Activated CD4-positive, alpha-beta T cell treated with anti-CD3 and anti-CD28 coated beads for 36 hours (primary cell): ENCODE measurements at regions not wholly inside any gene's neighbourhood (a gene's known extent, or its start where the extent isn't known, plus 50 kb on each side); places are given as distances from the start of the nearest gene placed in this dataset.
"Not testable (repeated sequence)": the region's sequence is repeated elsewhere in the genome, so short reads cannot be mapped to it uniquely, and the experiment has no call there.

Experiments used
- ATAC-seq: fragments of 200-7000 bp; cut with Tn5 transposase; one replicate; pipeline ENCODE4 v1.10.0; 2021; ENCODE audit warnings: mild to moderate bottlenecking, moderate library complexity
- CTCF ChIA-PET: fragments of 350-600 bp; sonication (Branson Sonifier 250); formaldehyde crosslinking; loops from one replicate; lab custom pipeline; 2021; ENCODE audit warnings: antibody characterized with exemption; lab: Charles Lee
- POLR2A ChIA-PET: fragments of 350-600 bp; sonication (Branson Sonifier 250); formaldehyde crosslinking; loops from one replicate; lab custom pipeline; 2021; ENCODE audit warnings: antibody characterized with exemption, inconsistent platforms; lab: Charles Lee
- DNase-seq: peaks from one replicate; pipeline ENCODE4 v3.0.0-alpha.2; 2020
- H3K27ac Mint-ChIP-seq: one replicate; pipeline ENCODE4 v1.8.0; 2021; ENCODE audit warnings: mixed read lengths
- H3K27me3 Mint-ChIP-seq: one replicate; pipeline ENCODE4 v1.8.0; 2021; ENCODE audit warnings: mixed read lengths
- H3K36me3 Mint-ChIP-seq: one replicate; pipeline ENCODE4 v1.8.0; 2021; ENCODE audit warnings: low read depth, mixed read lengths
- H3K4me1 Mint-ChIP-seq: one replicate; pipeline ENCODE4 v1.8.0; 2021; ENCODE audit warnings: mixed read lengths
- H3K4me3 Mint-ChIP-seq: one replicate; pipeline ENCODE4 v1.8.0; 2021; ENCODE audit warnings: mild to moderate bottlenecking, moderate library complexity, mixed read lengths
- H3K9me3 Mint-ChIP-seq: one replicate; pipeline ENCODE4 v1.8.0; 2021; ENCODE audit warnings: low read depth, mixed read lengths
- intact Hi-C, 2 experiments: fragments of 100-400 bp; cut with DNase I in 1 of 2; cut with micrococcal nuclease in 1 of 2; formaldehyde crosslinking; loops; one replicate each; pipeline versions ENCODE4 v1.14.2 to v1.15.1; 2022 to 2024; cut with DNase I, micrococcal nuclease

DNA sequence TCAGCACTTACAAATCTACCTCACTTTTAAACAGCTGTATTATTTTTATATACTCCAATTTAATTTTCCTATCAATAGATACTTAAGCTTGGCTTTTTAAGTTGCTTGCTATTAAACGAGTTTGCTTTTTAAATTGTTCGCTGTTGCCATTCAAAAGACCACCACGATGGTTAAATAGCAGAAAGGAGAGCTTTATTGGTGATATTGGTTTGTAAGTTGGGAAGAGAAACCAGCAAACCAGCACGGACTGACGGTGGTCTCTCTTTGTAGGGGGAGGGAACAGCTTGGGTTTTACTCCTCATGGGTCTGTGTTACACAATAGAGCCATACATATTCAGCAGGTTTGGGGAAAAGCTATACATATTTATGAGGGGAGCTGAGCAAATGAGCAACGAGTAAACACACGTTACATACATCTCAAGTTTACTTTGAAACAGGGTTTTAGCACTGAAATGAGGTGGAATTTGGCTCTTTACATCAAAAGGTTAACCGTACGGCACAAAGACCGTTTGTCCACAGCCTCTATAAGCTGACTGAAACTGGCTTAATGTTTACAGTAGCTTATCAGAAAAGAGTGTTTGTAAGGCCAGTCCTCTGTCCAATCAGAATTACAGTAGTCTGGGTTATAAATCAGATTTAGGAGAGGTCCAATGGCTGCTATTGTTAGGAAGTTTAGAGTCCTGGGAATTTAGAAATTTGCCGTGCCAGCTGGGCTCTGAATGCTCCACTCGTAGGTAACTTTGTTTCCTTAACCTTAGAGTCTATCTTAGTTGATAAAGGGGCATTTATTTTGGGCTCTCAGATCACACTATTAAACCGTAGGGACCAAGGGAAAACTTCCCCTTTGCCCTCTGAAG, 69.7 kb upstream of the DHRS4 start:
- ATAC-seq (no peak), DNase-seq (no peak)
- CTCF ChIA-PET = interaction anchor here (1.2 kb wide), 1 partner anchor 21 kb away, joined by 3 read pairs; no protein-coding TSS in a partner anchor
- Mint-ChIP-seq H3K27ac (no peak overlapping the region), H3K4me1 (no peaks in the 10 kb centered on the region), H3K4me3 (no peak overlapping the region), H3K9me3 (peaks cover 3% of the 10 kb centered on the region), H3K27me3 (peaks cover 7% of the 10 kb centered on the region), H3K36me3 (peaks cover 2% of the 10 kb centered on the region)
- POLR2A ChIA-PET = interaction anchor here (0.7 kb wide), 1 partner anchor 59 kb away, joined by 3 read pairs; no protein-coding TSS in a partner anchor
- intact Hi-C loops = no loop called here

DNA sequence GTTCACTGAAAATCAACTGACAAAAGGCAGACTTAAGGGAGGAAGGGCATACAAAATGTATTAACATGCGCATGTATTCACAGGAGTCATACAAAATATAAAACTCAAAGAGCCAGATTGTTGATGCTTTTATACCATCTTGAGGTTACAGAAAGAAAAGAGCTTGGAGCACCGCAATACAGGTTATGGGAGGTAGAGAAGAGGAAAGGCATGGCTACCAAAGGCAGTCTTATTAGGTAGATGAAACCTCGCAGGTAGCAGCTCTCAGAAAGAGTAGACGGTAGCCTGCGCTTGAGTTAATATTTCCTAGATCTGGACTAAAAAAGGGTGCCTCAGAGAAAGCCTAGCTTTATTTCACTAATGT, 69.0 kb upstream of the DHRS4 start:
- CTCF ChIA-PET = interaction anchor here (1.2 kb wide), 1 partner anchor 21 kb away, joined by 3 read pairs; no protein-coding TSS in a partner anchor
- DNase-seq (no peak), ATAC-seq (no peak)
- POLR2A ChIA-PET = interaction anchor here (0.7 kb wide), 1 partner anchor 58 kb away, joined by 3 read pairs; no protein-coding TSS in a partner anchor
- Mint-ChIP-seq H3K36me3 (peaks cover 2% of the 10 kb centered on the region), H3K4me3 (no peak overlapping the region), H3K9me3 (peaks cover 3% of the 10 kb centered on the region), H3K4me1 (no peaks in the 10 kb centered on the region), H3K27ac (no peak overlapping the region), H3K27me3 (peaks cover 12% of the 10 kb centered on the region)
- intact Hi-C loops = no loop called here

DNA sequence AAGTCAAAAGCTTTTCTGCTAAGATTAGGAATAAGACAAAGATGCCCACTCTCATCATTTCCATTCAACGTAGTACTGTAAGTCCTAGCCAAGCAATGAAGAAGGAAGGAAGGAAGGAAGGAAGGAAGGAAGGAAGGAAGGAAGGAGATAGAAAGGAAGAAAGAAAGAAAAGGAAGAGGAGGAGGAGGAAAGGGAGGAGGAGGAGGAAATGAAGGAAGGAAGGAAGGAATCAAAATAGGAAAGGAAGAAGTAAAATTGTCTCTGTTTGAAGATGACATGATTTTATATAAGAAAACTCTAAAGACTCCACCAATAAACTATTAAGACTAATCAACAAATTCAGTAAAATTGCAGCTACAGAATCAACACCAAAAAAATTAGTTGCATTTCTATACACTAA, 66.0 kb upstream of the DHRS4 start:
- Mint-ChIP-seq H3K36me3 (peaks cover 2% of the 10 kb centered on the region), H3K27me3 (peaks cover 13% of the 10 kb centered on the region), H3K27ac (no peak overlapping the region), H3K4me1 (no peaks in the 10 kb centered on the region), H3K9me3 (peaks cover 3% of the 10 kb centered on the region), H3K4me3 (no peak overlapping the region)
- DNase-seq (no peak), ATAC-seq (no peak)
- intact Hi-C loops = no loop called here
- ChIA-PET POLR2A (no interaction called here), CTCF (interaction anchor here (0.7 to 0.9 kb wide), 2 partner anchors 43 to 298 kb away, joined by 3 to 8 read pairs; no protein-coding TSS in a partner anchor)

DNA sequence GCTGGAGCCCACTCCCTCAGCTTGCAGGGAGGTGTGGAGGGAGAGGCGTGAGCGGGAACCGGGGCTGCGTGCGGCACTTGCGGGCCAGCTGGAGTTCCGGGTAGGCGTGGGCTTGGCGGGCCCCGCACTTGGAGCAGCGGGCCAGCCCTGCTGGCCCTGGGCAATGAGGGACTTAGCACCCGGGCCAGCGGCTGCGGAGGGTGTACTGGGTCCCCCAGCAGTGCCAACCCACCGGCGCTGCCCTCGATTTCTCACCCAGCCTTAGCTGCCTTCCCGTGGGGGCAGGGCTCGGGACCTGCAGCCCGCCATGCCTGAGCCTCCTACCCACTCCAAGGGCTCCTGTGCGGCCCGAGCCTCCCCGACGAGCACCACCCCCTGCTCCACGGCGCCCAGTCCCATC, 61.9 kb upstream of the DHRS4 start:
- DNase-seq, ATAC-seq, POLR2A ChIA-PET, H3K27ac Mint-ChIP-seq, H3K4me1 Mint-ChIP-seq, H3K9me3 Mint-ChIP-seq, H3K36me3 Mint-ChIP-seq, intact Hi-C loops, H3K4me3 Mint-ChIP-seq: not testable (repeated sequence)
- peaks cover 16% of the 10 kb centered on the region for H3K27me3 Mint-ChIP-seq
- CTCF ChIA-PET = interaction anchor here (0.5 kb wide), 1 partner anchor 19 kb away, joined by 4 read pairs; no protein-coding TSS in a partner anchor

DNA sequence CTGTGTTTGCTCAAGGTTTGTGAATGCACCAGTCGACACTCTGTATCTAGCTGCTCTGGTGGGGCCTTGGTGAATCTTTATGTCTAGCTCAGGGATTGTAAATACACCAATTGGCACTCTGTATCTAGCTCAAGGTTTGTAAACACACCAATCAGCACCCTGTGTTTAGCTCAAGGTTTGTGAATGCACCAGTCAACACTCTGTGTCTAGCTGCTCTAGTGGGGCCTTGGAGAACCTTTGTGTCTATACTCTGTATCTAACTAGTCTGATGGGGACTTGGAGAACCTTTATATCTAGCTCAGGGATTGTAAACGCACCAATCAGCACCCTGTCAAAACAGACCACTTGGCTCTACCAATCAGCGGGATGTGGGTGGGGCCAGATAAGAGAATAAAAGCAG, 61.3 kb upstream of the DHRS4 start:
- H3K4me3 Mint-ChIP-seq, H3K4me1 Mint-ChIP-seq, DNase-seq, intact Hi-C loops, H3K36me3 Mint-ChIP-seq, ATAC-seq, POLR2A ChIA-PET, H3K9me3 Mint-ChIP-seq, H3K27ac Mint-ChIP-seq: not testable (repeated sequence)
- CTCF ChIA-PET = interaction anchor here (0.5 kb wide), 1 partner anchor 18 kb away, joined by 4 read pairs; no protein-coding TSS in a partner anchor
- H3K27me3 Mint-ChIP-seq = peaks cover 15% of the 10 kb centered on the region

DNA sequence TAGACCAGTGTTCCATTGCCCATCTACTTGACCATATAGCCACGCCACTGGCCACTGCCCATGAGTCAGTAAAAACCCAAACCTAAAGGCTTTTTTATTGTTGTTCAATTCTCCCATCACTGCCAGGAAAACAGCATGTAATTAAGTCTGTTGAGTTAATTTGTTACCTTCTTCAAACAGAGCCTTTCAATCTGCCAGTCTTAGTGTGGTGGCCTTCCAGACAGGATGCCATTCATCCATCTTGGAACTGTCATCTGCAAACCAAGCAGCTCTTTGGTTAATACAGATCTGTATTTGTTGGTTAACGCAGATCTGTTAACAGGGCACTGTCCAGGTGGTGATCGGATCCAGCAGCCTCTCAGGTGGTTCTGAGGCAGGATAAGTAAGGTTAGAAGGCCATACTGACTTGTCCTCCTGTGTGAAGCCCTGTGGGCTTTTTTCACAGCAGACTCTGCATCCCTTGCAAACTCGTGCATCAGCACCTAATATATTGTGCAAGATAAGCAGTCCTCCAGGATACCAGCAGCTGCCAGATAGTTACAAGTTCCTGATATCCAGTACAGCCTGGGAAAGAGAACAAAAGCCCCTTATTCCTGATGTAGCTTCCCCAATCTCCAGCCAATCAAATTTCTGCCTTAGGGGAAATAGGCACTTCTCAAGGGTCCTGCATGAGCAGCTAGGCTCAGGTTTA, 59.1 kb upstream of the DHRS4 start:
- ChIA-PET POLR2A (no interaction called here), CTCF (interaction anchor here (0.6 to 1.0 kb wide), 2 partner anchors 27 to 306 kb away, joined by 3 read pairs; no protein-coding TSS in a partner anchor)
- no peak for DNase-seq
- intact Hi-C loops = no loop called here
- no peaks in the 10 kb centered on the region for H3K4me1 Mint-ChIP-seq
- H3K27ac Mint-ChIP-seq = no peak overlapping the region
- no peaks in the 10 kb centered on the region for H3K9me3 Mint-ChIP-seq
- H3K4me3 Mint-ChIP-seq = no peak overlapping the region
- H3K27me3 Mint-ChIP-seq = peaks cover 6% of the 10 kb centered on the region
- H3K36me3 Mint-ChIP-seq = no peaks in the 10 kb centered on the region
- no peak for ATAC-seq

DNA sequence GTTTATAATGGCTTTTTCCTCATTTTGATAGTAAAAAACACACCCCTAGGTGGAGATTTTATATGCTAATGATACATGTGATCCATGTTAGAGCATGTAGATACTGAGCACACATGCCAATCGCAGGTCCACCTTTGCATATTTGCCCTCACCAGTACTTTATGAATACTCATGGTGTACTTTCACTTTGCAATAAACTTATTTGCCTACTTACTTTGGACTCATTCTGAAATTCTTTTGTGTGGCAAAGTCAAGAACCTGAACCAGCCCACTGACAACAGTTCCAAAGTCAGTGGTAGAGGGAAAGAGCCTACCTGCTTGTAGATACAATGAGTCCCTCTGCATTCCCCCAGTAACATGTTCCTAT, 58.5 kb upstream of the DHRS4 start:
- Mint-ChIP-seq H3K27ac (no peak overlapping the region), H3K9me3 (no peaks in the 10 kb centered on the region), H3K27me3 (peaks cover 9% of the 10 kb centered on the region), H3K4me1 (no peaks in the 10 kb centered on the region), H3K36me3 (peaks cover 1% of the 10 kb centered on the region), H3K4me3 (no peak overlapping the region)
- POLR2A ChIA-PET = no interaction called here
- DNase-seq (no peak), ATAC-seq (no peak)
- intact Hi-C loops = no loop called here
- CTCF ChIA-PET = interaction anchor here (1.0 to 1.5 kb wide), 3 partner anchors 16 to 84 kb away, joined by 3 read pairs; no protein-coding TSS in a partner anchor

DNA sequence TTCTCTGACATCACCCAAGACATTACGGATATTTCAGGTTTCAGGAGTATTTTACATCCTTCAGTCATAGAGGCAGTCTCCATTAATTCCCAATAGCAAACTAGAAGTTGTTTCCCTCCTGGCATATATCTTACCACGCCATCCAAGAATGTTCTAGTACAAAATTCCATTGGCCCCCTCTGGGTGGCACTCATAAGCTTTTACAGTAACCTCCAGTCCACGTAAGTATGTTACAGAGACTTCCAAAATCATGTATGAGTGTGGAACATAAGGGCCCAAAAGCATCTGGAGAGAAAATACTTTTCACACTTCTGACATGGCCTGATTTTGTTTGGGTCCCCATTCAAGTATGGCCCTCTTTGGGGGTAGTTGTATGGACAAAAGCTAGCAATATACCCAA, 58.1 kb upstream of the DHRS4 start:
- peaks cover 12% of the 10 kb centered on the region for H3K27me3 Mint-ChIP-seq
- ChIA-PET CTCF (interaction anchor here (1.0 to 1.5 kb wide), 3 partner anchors 15 to 84 kb away, joined by 3 read pairs; no protein-coding TSS in a partner anchor), POLR2A (no interaction called here)
- H3K9me3 Mint-ChIP-seq = no peaks in the 10 kb centered on the region
- H3K4me1 Mint-ChIP-seq = no peaks in the 10 kb centered on the region
- H3K4me3 Mint-ChIP-seq = no peak overlapping the region
- ATAC-seq = no peak
- H3K27ac Mint-ChIP-seq = no peak overlapping the region
- H3K36me3 Mint-ChIP-seq = peaks cover 1% of the 10 kb centered on the region
- intact Hi-C loops = no loop called here
- DNase-seq = no peak

DNA sequence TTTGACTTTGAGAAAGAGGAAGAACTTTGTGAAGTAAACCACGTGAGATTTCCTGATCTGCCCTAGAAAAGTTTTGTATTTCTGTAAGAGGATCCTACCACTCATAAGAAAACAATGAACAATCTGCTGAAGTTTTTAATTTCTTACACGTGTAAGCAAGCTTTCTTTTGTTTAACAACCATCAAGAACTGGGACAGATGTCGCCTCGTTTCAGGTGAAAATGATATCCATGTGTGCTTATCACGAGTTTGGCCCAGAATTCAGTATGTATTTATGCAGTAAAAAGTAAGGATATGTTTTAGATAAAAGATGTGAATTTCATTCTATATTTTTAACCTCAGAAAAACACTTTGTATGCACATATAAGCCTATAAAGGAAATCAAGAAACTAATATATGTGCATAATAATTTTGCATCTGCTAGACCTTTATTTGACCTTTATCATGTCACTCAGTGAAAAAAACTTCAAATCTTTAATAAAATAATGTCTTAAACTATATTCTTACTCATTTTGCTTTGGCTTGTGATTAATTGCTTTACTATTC, 56.9 kb upstream of the DHRS4 start:
- CTCF ChIA-PET = interaction anchor here (0.6 to 1.5 kb wide), 2 partner anchors 17 to 41 kb away, joined by 3 read pairs; no protein-coding TSS in a partner anchor
- no peaks in the 10 kb centered on the region for H3K9me3 Mint-ChIP-seq
- H3K4me1 Mint-ChIP-seq = no peaks in the 10 kb centered on the region
- no peak overlapping the region for H3K27ac Mint-ChIP-seq
- ATAC-seq (no peak), DNase-seq (no peak)
- intact Hi-C loops = no loop called here
- H3K4me3 Mint-ChIP-seq = no peak overlapping the region
- peaks cover 1% of the 10 kb centered on the region for H3K36me3 Mint-ChIP-seq
- H3K27me3 Mint-ChIP-seq = peaks cover 20% of the 10 kb centered on the region
- POLR2A ChIA-PET = no interaction called here

DNA sequence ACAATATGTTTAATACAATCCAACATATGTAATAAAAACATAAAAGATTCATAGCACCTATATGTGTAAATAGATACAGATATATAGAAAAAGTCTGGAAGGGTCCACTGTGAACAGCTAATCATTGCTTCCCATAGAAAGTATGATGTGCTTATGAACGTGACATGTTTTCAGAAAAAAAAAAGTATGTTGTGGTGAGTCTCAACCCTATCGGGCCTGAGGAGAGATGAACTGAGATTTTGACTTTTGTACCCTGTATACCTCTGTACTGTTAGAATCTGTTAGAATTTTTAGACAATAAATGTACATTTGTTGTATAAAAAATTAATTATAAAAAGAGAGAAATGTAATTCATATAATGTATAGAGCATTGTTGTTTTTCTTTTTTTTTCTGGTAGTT, 56.3 kb upstream of the DHRS4 start:
- H3K36me3 Mint-ChIP-seq, H3K4me1 Mint-ChIP-seq, intact Hi-C loops, ATAC-seq, H3K27ac Mint-ChIP-seq, DNase-seq, H3K9me3 Mint-ChIP-seq, POLR2A ChIA-PET, H3K4me3 Mint-ChIP-seq: not testable (repeated sequence)
- peaks cover 19% of the 10 kb centered on the region for H3K27me3 Mint-ChIP-seq
- CTCF ChIA-PET = interaction anchor here (0.6 kb wide), 1 partner anchor 17 kb away, joined by 3 read pairs; no protein-coding TSS in a partner anchor

DNA sequence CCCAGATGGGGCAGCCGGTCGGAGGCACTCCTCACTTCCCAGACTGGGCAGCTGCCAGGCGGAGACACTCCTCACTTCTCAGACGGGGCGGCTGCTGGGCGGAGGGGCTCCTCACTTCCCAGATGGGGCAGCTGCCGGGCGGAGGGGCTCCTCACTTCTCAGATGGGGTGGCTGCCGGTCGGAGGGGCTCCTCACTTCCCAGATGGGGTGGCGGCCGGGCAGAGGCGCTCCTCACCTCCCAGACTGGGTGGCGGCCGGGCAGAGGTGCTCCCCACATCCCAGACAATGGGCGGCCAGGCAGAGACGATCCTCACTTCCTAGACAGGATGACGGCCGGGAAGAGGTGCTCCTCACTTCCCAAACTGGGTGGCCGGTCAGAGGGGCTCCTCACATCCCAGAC, 55.2 kb upstream of the DHRS4 start:
- DNase-seq, H3K9me3 Mint-ChIP-seq, H3K4me1 Mint-ChIP-seq, POLR2A ChIA-PET, H3K27ac Mint-ChIP-seq, intact Hi-C loops, ATAC-seq, H3K4me3 Mint-ChIP-seq, H3K36me3 Mint-ChIP-seq: not testable (repeated sequence)
- CTCF ChIA-PET = interaction anchor here (0.6 kb wide), 1 partner anchor 272 kb away, joined by 3 read pairs; no protein-coding TSS in a partner anchor
- H3K27me3 Mint-ChIP-seq = peaks cover 20% of the 10 kb centered on the region
